GM21717 (cell line): ENCODE measurements at regions not wholly inside any gene's neighbourhood (a gene's known extent, or its start where the extent isn't known, plus 50 kb on each side); places are given as distances from the start of the nearest gene placed in this dataset.
"Not testable (repeated sequence)": the region's sequence is repeated elsewhere in the genome, so short reads cannot be mapped to it uniquely, and the experiment has no call there.

Source experiments
- ATAC-seq: cut with Tn5 transposase; IDR thresholded peaks from one replicate; pipeline ENCODE4 v1.9.1; 2021; ENCODE audit warnings: mild to moderate bottlenecking, moderate library complexity; ENCODE audit not compliant: unreplicated experiment

GRCh38 chr4:13761581-13761980 is 134.1 kb upstream of the BOD1L1 start:
- not testable (repeated sequence) for ATAC-seq

DNA sequence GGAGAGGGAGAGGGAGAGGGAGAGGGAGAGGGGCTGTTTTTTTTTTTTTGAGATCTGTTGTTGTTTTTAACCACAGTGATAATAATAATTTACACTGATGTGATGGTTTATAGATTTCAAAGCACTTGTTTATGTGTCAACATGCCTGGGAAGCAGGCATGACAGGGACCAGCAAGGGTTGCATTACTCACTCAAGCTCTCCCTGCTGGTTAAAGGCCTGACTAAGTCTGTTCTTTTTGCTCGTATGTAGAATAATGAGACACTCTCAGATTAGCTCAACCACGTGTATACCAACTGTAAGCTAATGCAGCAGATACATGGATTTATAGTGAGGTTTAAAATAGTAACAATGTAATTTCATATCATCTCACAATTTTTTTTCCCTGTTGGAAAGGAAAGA is 134.6 kb upstream of the BOD1L1 start:
- no peak for ATAC-seq

GRCh38 chr4:13763707-13764106 is 136.2 kb upstream of the BOD1L1 start:
- no peak for ATAC-seq

- ATAC-seq = no peak
Measured at GRCh38 chr4:13765539-13765938, 138.0 kb upstream of the BOD1L1 start.

DNA sequence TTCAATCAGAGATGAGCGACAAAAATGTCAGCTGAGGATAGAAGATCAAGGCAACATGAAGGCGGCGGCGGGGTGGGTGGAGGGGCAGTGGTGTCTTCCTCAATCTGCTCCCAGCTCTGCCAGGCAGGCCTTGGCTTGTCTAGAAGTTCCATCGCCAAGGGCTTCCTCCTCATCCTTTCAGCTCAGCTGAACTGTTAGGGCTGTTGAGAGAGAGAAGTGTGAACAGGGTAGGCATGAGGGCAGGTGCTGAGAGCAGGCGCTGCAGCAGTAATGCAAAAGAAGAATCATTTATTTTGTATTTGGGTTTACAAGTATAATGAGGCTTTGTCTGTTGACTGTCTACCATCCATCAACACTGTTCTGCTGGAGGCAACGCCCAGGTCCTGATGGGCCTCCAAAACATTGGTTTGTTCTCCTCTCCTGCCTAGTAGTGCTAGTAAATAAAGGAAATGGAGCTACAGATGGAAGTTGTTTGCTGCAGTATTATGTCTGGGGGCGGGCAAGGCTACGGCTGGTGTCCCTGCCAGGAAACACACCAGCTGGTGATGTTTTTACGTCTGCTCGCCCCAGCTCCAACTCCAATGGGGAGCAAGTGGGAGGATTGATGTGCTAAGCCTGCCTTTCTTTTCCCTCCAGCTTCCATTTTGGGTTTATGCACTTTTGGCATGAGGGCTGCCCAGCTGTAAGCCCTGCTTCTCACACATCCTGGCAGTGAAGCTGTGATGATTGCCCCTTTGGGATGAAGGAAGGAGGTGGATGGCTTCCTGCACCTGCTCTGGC is 139.4 kb upstream of the BOD1L1 start:
- no peak for ATAC-seq

DNA sequence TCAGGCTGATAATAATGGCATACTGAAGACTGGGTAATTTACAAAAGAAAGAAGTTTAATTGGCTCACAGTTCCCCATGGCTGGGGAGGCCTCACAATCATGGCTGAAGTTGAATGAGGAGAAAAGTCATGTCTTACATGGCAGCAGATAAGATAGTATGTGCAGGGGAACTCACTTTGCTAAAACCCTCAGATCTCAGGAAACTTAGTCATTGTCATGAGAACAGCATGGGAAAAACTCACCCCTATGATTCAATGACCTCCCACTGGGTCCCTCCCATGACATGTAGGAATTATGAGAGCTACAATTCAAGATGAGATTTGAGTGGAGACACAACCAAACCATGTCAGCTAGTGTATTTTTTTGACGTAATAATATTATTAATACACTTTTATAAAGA is 149.8 kb upstream of the BOD1L1 start:
- ATAC-seq = no peak

DNA sequence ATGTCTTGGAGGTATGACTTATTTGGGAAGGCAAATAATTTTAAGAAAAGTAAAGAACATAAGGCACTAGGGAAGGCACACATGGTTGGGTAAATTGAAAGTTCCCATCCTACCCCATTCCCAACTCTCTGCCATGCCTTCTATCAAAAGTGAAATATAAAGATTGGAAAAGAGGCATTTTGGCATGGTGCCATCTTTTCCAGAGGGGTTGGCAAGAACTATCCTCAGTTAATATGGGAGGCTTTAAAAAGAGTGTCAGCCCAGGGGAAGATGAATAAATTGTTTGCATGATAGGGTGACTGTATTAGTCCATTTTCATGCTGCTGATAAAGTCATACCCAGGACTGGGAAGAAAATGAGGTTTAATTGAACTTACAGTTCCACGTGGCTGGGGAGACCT is 150.8 kb upstream of the BOD1L1 start:
- ATAC-seq = no peak

- ATAC-seq = no peak
Measured at GRCh38 chr4:13782231-13782630, 154.7 kb upstream of the BOD1L1 start.

- ATAC-seq = no peak
Measured at GRCh38 chr4:13783800-13784411, 156.4 kb upstream of the BOD1L1 start.

DNA sequence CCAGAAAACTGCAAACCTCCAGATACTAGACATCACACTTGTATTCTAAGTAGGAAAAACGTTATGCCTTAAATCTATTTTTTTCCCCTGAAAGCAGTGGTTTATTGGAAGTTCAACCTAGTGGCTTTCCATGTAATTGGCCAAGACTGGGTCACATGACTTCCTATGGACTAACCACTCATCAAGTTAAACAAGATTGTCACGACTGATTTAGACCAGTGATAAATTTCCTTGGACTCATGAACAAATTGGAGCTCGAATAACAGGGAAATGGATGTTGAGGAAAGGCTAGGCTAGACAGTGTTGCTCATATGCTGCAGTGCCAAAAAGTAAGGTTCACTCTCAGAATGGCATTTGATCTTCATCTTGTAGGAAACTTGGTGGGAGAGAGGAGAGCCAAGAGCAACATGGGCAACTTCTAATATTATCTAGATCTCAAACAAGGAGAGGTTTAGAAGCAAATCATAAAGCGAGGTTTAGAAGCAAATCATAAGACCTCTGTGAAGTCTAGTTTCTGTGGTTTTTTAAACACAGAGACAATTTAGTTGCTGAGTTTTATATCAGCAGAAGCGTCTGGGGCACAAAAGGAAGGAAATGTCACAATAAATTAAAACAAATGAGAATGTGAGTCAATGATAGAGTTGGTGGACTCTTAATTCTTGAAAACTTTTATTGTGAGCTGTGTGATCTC is 165.6 kb upstream of the BOD1L1 start:
- no peak for ATAC-seq

GRCh38 chr4:13794819-13795565 is 167.5 kb upstream of the BOD1L1 start:
- ATAC-seq = no peak

DNA sequence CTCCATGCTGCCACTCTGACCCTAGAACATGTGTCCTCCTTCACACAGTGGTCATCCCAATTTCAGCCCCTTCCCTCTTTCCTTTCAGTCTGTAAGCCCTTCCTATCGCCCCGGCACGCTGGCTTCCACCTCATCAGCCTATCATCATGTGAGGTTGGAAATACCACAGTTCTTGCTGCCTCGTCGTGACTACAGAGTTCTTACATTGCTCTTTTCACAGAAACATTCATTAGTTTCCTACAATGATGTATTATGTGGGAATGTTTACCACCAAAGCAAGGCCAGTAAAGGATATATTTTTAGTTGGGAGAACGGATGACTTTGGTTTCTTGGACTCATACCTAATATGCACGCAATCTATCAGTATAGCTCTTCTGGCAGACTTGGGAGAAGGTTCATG is 169.5 kb upstream of the BOD1L1 start:
- ATAC-seq = no peak

- ATAC-seq = no peak
Measured at GRCh38 chr4:13815231-13815630, 187.7 kb upstream of the BOD1L1 start.

GRCh38 chr4:13816472-13816871 is 188.9 kb upstream of the BOD1L1 start:
- no peak for ATAC-seq

GRCh38 chr4:13821522-13821921 is 194.0 kb upstream of the BOD1L1 start:
- no peak for ATAC-seq

GRCh38 chr4:13825822-13826221 is 198.3 kb upstream of the BOD1L1 start:
- ATAC-seq = not testable (repeated sequence)

DNA sequence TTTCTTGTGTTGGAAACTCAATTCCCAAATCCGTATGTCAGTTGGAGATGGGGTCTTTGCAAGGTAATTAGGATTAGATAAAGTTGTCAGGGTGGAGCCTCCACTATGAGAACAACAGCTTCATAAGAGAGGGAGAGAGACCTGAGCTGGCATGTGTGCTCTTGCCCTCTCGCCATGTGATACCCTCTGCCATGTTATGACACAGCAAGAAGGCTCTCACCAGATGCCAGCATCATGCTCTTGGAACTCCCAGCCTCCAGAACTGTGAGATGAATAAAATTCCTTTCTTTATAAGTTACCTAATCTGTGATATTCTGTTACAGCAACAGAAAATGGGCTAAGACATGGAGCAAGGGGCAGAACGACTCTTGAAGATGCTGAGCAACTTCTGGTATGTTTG is 201.9 kb upstream of the BOD1L1 start:
- ATAC-seq = no peak

GRCh38 chr4:13830449-13830848 is 202.9 kb upstream of the BOD1L1 start:
- ATAC-seq = no peak

- ATAC-seq = no peak
Measured at GRCh38 chr4:13833171-13833804, 205.8 kb upstream of the BOD1L1 start.

DNA sequence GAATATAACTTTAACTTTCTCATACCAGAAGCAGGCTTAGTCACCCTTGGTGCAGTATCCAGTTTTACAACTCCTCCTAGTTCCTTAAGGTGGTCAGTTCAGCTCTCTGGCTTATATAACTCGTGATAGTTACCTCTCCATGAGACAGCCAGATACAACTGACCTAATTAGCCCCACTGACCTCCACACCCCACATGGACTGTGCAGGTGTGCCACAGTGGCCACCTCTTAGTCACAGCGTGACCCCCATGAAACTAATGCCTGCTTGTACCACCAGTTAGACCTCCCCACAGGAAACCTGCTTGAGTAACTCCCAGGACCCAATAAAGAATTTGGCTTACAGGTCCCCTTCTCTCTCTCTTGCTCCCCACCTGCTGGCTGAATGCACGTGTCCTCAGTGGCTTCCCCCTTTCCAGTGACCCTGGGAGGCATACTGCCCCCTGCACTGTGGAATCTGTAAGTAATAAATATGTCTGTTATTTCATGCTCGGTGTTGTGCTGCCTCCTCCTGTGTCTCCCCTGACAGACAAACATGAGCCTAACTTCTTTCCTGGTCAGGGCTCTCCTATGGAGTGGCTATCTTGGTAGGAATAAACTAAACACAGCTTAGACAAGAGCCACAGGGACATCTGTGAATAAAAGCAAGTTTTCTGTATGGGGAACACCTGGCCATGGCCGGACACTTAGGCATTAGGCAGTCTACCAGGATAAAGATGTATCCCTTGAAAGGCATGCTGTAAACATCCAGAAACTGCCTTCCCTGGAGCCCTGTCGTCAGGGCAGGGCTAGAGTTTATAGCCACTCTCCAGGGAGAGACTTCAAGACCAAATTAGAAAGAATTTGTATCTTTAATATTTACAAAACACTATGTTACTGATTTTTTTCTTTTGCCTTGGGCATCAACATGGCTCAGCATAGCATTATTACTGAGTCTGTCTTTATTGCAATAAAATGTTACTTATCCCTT is 209.7 kb upstream of the BOD1L1 start:
- no peak for ATAC-seq
